ENCODE measurements at regions not wholly inside any gene's neighbourhood (a gene's known extent, or its start where the extent isn't known, plus 50 kb on each side); places are given as distances from the start of the nearest gene placed in this dataset.

DNA sequence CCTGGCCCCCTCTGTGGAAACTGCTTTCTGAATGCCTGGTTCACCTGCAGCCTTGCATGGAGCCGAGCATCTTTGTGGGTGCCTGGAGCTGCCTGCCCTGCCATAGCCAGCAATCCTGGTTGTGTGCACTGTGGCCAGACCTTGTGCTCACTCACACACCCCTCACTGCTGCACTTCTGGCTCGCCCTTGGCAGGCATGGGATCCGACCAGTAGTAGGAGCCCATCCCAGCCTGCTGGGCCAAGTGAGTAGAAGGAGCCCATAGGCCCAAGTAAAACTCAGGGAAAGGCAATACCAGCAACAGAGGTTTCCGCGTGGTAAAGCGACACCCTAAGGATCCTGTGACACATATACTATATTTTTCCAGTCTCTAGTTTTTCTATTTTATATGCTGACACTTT, 270.0 kb upstream of the NAV3 start:
- TF ChIP-seq, protein P1, sequence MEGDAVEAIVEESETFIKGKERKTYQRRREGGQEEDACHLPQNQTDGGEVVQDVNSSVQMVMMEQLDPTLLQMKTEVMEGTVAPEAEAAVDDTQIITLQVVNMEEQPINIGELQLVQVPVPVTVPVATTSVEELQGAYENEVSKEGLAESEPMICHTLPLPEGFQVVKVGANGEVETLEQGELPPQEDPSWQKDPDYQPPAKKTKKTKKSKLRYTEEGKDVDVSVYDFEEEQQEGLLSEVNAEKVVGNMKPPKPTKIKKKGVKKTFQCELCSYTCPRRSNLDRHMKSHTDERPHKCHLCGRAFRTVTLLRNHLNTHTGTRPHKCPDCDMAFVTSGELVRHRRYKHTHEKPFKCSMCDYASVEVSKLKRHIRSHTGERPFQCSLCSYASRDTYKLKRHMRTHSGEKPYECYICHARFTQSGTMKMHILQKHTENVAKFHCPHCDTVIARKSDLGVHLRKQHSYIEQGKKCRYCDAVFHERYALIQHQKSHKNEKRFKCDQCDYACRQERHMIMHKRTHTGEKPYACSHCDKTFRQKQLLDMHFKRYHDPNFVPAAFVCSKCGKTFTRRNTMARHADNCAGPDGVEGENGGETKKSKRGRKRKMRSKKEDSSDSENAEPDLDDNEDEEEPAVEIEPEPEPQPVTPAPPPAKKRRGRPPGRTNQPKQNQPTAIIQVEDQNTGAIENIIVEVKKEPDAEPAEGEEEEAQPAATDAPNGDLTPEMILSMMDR (IDR thresholded peaks at IDR 0.05): no peak
- TF ChIP-seq POLR2AphosphoS5 (IDR thresholded peaks at IDR 0.05; ENCODE audit: low read depth, low read length) (no peak), TCF7L2 (IDR thresholded peaks at IDR 0.05; ENCODE audit: low read depth, low read length) (no peak), SIN3A (IDR thresholded peaks at IDR 0.05; ENCODE audit: borderline replicate concordance, insufficient read depth, low read depth, low read length) (no peak), REST (IDR thresholded peaks at IDR 0.05; ENCODE audit: insufficient read depth in 1 of 2, low read depth in 2 of 2, low read length in 1 of 2) (no peak)

All from Panc1 (cell line).